H1 (cell line): ENCODE measurements at regions not wholly inside any gene's neighbourhood (a gene's known extent, or its start where the extent isn't known, plus 50 kb on each side); places are given as distances from the start of the nearest gene placed in this dataset.

ENCODE experiments used
- CTCF ChIA-PET: fragments of 300-600 bp; sonication (Branson Sonifier 250); formaldehyde crosslinking; loops from one replicate; lab custom pipeline; 2021; ENCODE audit not compliant: partially characterized antibody; lab: Charles Lee
- POLR2A ChIA-PET: fragments of 300-600 bp; sonication (Branson Sonifier 250); formaldehyde crosslinking; loops from one replicate; lab custom pipeline; 2021; ENCODE audit warnings: inconsistent platforms; ENCODE audit not compliant: partially characterized antibody; lab: Charles Lee
- DNase-seq, 2 experiments: peaks; one replicate each; pipeline versions ENCODE4 v3.0.0 to v3.0.0-alpha.2; 2010 to 2022; ENCODE audit warnings: low spot score in 2 of 2, low read depth in 1 of 2, mixed read lengths in 1 of 2
- FAIRE-seq: peaks from 2 replicates; lab custom pipeline; 2011; peaks lifted over from hg19 to GRCh38; lab: Jason Lieb, UNC
- H2AFZ ChIP-seq: 2 replicates; pipeline ENCODE4 v1.8.1; 2012; ENCODE audit warnings: low read length, inconsistent platforms
- H2AK5ac ChIP-seq: 2 replicates; pipeline ENCODE4 v1.6.1; 2013; ENCODE audit warnings: low read depth, low read length
- H2BK120ac ChIP-seq: replicated peaks from 2 replicates; pipeline ENCODE3; 2013; ENCODE audit warnings: low read depth, low read length, inconsistent platforms
- H2BK12ac ChIP-seq: 2 replicates; pipeline ENCODE4 v1.6.1; 2013; ENCODE audit warnings: low read depth, low read length
- H2BK15ac ChIP-seq: 2 replicates; pipeline ENCODE4 v1.6.1; 2013; ENCODE audit warnings: low read length
- H2BK20ac ChIP-seq: 2 replicates; pipeline ENCODE4 v1.6.1; 2013; ENCODE audit warnings: low read length
- H2BK5ac ChIP-seq: 2 replicates; pipeline ENCODE4 v1.6.1; 2013; ENCODE audit warnings: low read depth, low read length
- H3K14ac ChIP-seq: 2 replicates; pipeline ENCODE4 v1.6.1; 2013; ENCODE audit warnings: inconsistent platforms; ENCODE audit not compliant: insufficient read length
- H3K18ac ChIP-seq: 2 replicates; pipeline ENCODE4 v1.6.1; 2013; ENCODE audit warnings: low read length; ENCODE audit errors: extremely low read depth
- H3K23ac ChIP-seq: 2 replicates; pipeline ENCODE4 v1.6.1; 2013; ENCODE audit warnings: inconsistent platforms; ENCODE audit not compliant: insufficient read length
- H3K23me2 ChIP-seq: 2 replicates; pipeline ENCODE4 v1.6.1; 2013; ENCODE audit warnings: low read depth, low read length
- H3K27ac ChIP-seq: 2 replicates; pipeline ENCODE4 v1.6.1; 2011; ENCODE audit warnings: low read depth, low read length, inconsistent platforms
- H3K27me3 ChIP-seq, 4 experiments: replicated peaks in 1 of 4; 1 replicate in 1 of 4; 2 replicates in 3 of 4; pipeline versions ENCODE4 v1.6.1 to v1.8.1; 2011 to 2013; ENCODE audit warnings: low read length in 3 of 4, mild to moderate bottlenecking in 3 of 4, inconsistent platforms in 2 of 4, mixed read lengths in 2 of 4, moderate library complexity in 1 of 4; ENCODE audit not compliant: control insufficient read depth in 3 of 4, insufficient read depth in 3 of 4; ENCODE audit errors: extremely low read depth in 1 of 4
- H3K36me3 ChIP-seq, 4 experiments: 2 replicates each; pipeline versions ENCODE4 v1.6.1 to v1.8.1; 2011 to 2013; ENCODE audit warnings: mild to moderate bottlenecking in 4 of 4, low read length in 3 of 4, moderate library complexity in 2 of 4, control low read depth in 1 of 4, inconsistent platforms in 1 of 4; ENCODE audit not compliant: insufficient read depth in 4 of 4, control insufficient read depth in 2 of 4
- H3K4ac ChIP-seq: replicated peaks from 2 replicates; pipeline ENCODE3; 2013; ENCODE audit warnings: low read length, low read depth, mixed read lengths, inconsistent platforms; ENCODE audit not compliant: insufficient read length
- H3K4me1 ChIP-seq, 4 experiments: replicated peaks in 1 of 4; 1 replicate in 1 of 4; 2 replicates in 3 of 4; pipeline versions ENCODE4 v1.6.1 to v1.8.1; 2011 to 2013; ENCODE audit warnings: low read length in 3 of 4, inconsistent platforms in 2 of 4, mixed read lengths in 1 of 4; ENCODE audit not compliant: insufficient read depth in 4 of 4, control insufficient read depth in 3 of 4
- H3K4me2 ChIP-seq, 2 experiments: 2 replicates each; pipeline versions ENCODE4 v1.6.1 to v1.8.1; 2011 to 2013; ENCODE audit warnings: low read depth in 2 of 2, low read length in 2 of 2, control low read depth in 1 of 2, inconsistent platforms in 1 of 2, mild to moderate bottlenecking in 1 of 2; ENCODE audit not compliant: insufficient read depth in 1 of 2
- H3K4me3 ChIP-seq, 4 experiments: fragments of 200-600, 300-600 bp in 1 of 4; sonication (generic), shearing (Covaris generic), sonication (Bioruptor Twin) in 1 of 4; 2 replicates each; pipeline versions ENCODE4 v1.5.1 to v1.8.1; 2011 to 2016; ENCODE audit warnings: low read length in 4 of 4, low read depth in 3 of 4, control low read depth in 2 of 4, inconsistent platforms in 2 of 4, mild to moderate bottlenecking in 2 of 4, mixed read lengths in 1 of 4, moderate library complexity in 1 of 4; ENCODE audit not compliant: insufficient read depth in 2 of 4; ENCODE audit errors: extremely low read depth in 1 of 4
- H3K56ac ChIP-seq: replicated peaks from 2 replicates; pipeline ENCODE3; 2013; ENCODE audit warnings: low read depth, mild to moderate bottlenecking, mixed read lengths, low read length, inconsistent platforms; ENCODE audit not compliant: insufficient read length
- H3K79me1 ChIP-seq: 2 replicates; pipeline ENCODE4 v1.6.1; 2013; ENCODE audit warnings: low read depth, low read length, control low read depth
- H3K79me2 ChIP-seq, 2 experiments: 2 replicates each; pipeline versions ENCODE4 v1.6.1 to v1.8.1; 2012 to 2013; ENCODE audit warnings: low read length in 2 of 2, mild to moderate bottlenecking in 2 of 2, inconsistent platforms in 1 of 2; ENCODE audit not compliant: insufficient read depth in 2 of 2, control insufficient read depth in 1 of 2
- H3K9ac ChIP-seq, 4 experiments: replicated peaks in 1 of 4; 1 replicate in 1 of 4; 2 replicates in 3 of 4; pipeline versions ENCODE4 v1.6.1 to v1.8.1; 2011 to 2013; ENCODE audit warnings: low read depth in 3 of 4, low read length in 3 of 4, control low read depth in 2 of 4, mild to moderate bottlenecking in 2 of 4, moderate library complexity in 2 of 4, inconsistent platforms in 1 of 4; ENCODE audit errors: extremely low read depth in 1 of 4
- H3K9me3 ChIP-seq, 2 experiments: 2 replicates each; pipeline versions ENCODE4 v1.6.1 to v1.8.1; 2012 to 2013; ENCODE audit warnings: mild to moderate bottlenecking in 2 of 2, moderate library complexity in 2 of 2, control low read depth in 1 of 2, inconsistent platforms in 1 of 2, low read depth in 1 of 2, low read length in 1 of 2, mixed read lengths in 1 of 2; ENCODE audit not compliant: insufficient read depth in 2 of 2
- H4K20me1 ChIP-seq, 2 experiments: replicated peaks in 1 of 2; 2 replicates each; pipeline versions ENCODE3 to v1.8.1; 2011 to 2013; ENCODE audit warnings: inconsistent platforms in 2 of 2, low read length in 2 of 2, mild to moderate bottlenecking in 1 of 2; ENCODE audit not compliant: insufficient read depth in 2 of 2, control insufficient read depth in 1 of 2
- H4K5ac ChIP-seq: 2 replicates; pipeline ENCODE4 v1.6.1; 2013; ENCODE audit warnings: low read length, low read depth, mixed read lengths, inconsistent platforms; ENCODE audit not compliant: insufficient read length
- H4K8ac ChIP-seq: 2 replicates; pipeline ENCODE4 v1.8.0; 2013; ENCODE audit warnings: mild to moderate bottlenecking, moderate library complexity, low read length, inconsistent platforms; ENCODE audit not compliant: insufficient read depth; ENCODE audit errors: extremely low read depth
- H4K91ac ChIP-seq: replicated peaks from 2 replicates; pipeline ENCODE3; 2013; ENCODE audit warnings: low read length, mixed read lengths, inconsistent platforms; ENCODE audit not compliant: insufficient read length
- JUN ChIP-seq: IDR thresholded peaks from 2 replicates; pipeline ENCODE4 v1.6.1; 2011; ENCODE audit warnings: low read depth, mild to moderate bottlenecking, improper control_type of control experiment, low read length
- WGBS, 2 experiments: shearing (Covaris generic) in 1 of 2; methylation state at CpG; one replicate each; pipeline versions ENCODE4 v1.1.6 to v1.1.7; 2013 to 2015; ENCODE audit warnings: low lambda C conversion rate in 2 of 2, mixed read lengths in 2 of 2, inconsistent platforms in 1 of 2, low coverage in 1 of 2, missing lambda C conversion rate in 1 of 2; ENCODE audit not compliant: insufficient replicate concordance in 2 of 2, insufficient coverage in 1 of 2, insufficient read length in 1 of 2; ENCODE audit errors: extremely low coverage in 1 of 2, missing lambda C conversion rate in 1 of 2; 5-methylcytosine and 5-hydroxymethylcytosine counted together

GRCh38 chr9:108167136-108167900 is 677.7 kb upstream of the KLF4 start:
- FAIRE-seq, result no peak
- CTCF ChIA-PET, result interaction anchor here (1.5 kb wide), 1 partner anchor 19 kb away, joined by 3 read pairs; no protein-coding TSS in a partner anchor

More at GRCh38 chr9:108167136-108167900, 677.7 kb upstream of the KLF4 start:
- POLR2A ChIA-PET, result no interaction called here
- Histone ChIP-seq H3K9ac (no peak overlapping the region), H3K36me3 (no peaks in the 10 kb centered on the region), H2BK15ac (no peak overlapping the region), H3K18ac (no peak overlapping the region), H2AFZ (no peak overlapping the region), H3K27me3 (no peaks in the 10 kb centered on the region), H4K91ac (no peak overlapping the region), H3K14ac (no peak overlapping the region), H3K79me1 (no peaks in the 10 kb centered on the region), H2AK5ac (no peak overlapping the region), H3K23ac (no peak overlapping the region), H4K20me1 (no peaks in the 10 kb centered on the region), H3K4ac (no peak overlapping the region), H3K79me2 (no peaks in the 10 kb centered on the region), H3K23me2 (no peaks in the 10 kb centered on the region), H4K8ac (no peak overlapping the region), H2BK5ac (no peak overlapping the region), H2BK120ac (no peak overlapping the region), H3K9me3 (no peaks in the 10 kb centered on the region), H3K56ac (no peak overlapping the region), H3K4me2 (no peak overlapping the region), H3K27ac (no peak overlapping the region), H4K5ac (no peak overlapping the region), H3K4me1 (peaks cover 0 to 4% (median 3%) of the 10 kb centered on the region in 4 experiments; a peak in 5 of 7 replicates), H2BK20ac (no peak overlapping the region), H3K4me3 (no peak overlapping the region), H2BK12ac (no peak overlapping the region)
- no peak for TF ChIP-seq JUN
- WGBS, 2 experiments, result 85% methylated on average over 5 of the region's 5 CpGs; no CpG with 5 or more reads in 1 of the 2 experiments
- no peak for DNase-seq
